Endothelial cell of umbilical vein (primary cell): ENCODE measurements at regions not wholly inside any gene's neighbourhood (a gene's known extent, or its start where the extent isn't known, plus 50 kb on each side); places are given as distances from the start of the nearest gene placed in this dataset.

Source experiments
- CTCF ChIP-seq, 2 donors: IDR thresholded peaks; 1 replicate in 1 of 2; 2 replicates in 1 of 2; pipeline ENCODE4 v1.5.1; 2011; ENCODE audit warnings: low read length in 2 of 2, mild to moderate bottlenecking in 2 of 2, moderate library complexity in 2 of 2, control low read depth in 1 of 2, inconsistent platforms in 1 of 2, low read depth in 1 of 2; ENCODE audit not compliant: insufficient read depth in 1 of 2; ENCODE audit errors: extremely low read depth in 1 of 2
- POLR2A ChIP-seq: IDR thresholded peaks from 2 replicates; pipeline ENCODE4 v1.6.1; 2012; ENCODE audit warnings: low read depth, mild to moderate bottlenecking, control low read depth, low read length
- POLR2AphosphoS5 ChIP-seq: IDR thresholded peaks from 2 replicates; pipeline ENCODE4 v1.6.1; 2012; ENCODE audit warnings: low read depth, mild to moderate bottlenecking, control low read depth, low read length, moderate library complexity; ENCODE audit not compliant: insufficient read depth

- TF ChIP-seq POLR2A (no peak), POLR2AphosphoS5 (no peak), CTCF (IDR thresholded peaks at IDR 0.05; ENCODE audit: extremely low read depth in 1 of 2, insufficient read depth in 1 of 2, low read depth in 1 of 2, low read length in 2 of 2) (no peak)
Observed at GRCh38 chr10:85194706-85195105, 866.3 kb downstream of the CCSER2 start.
